GDM1 (cell line): ENCODE measurements at regions not wholly inside any gene's neighbourhood (a gene's known extent, or its start where the extent isn't known, plus 50 kb on each side); places are given as distances from the start of the nearest gene placed in this dataset.

Experiments
- DNase-seq: peaks from one replicate; lab custom pipeline; 2025; lab: John Stamatoyannopoulos, UW

GRCh38 chr3:177992993-177993970 is 543.0 kb upstream of the KCNMB2 start:
- no peak for DNase-seq

- DNase-seq, result no peak
Measured at GRCh38 chr3:177994976-177995375, 541.3 kb upstream of the KCNMB2 start.

- DNase-seq, result no peak
Measured at GRCh38 chr3:177995381-177996085, 540.7 kb upstream of the KCNMB2 start.

- no peak for DNase-seq
Measured at GRCh38 chr3:178001670-178002101, 534.5 kb upstream of the KCNMB2 start.

- no peak for DNase-seq
Measured at GRCh38 chr3:178002113-178002512, 534.1 kb upstream of the KCNMB2 start.

- no peak for DNase-seq
Measured at GRCh38 chr3:178003756-178004155, 532.5 kb upstream of the KCNMB2 start.

- DNase-seq, result no peak
Measured at GRCh38 chr3:178005961-178006360, 530.3 kb upstream of the KCNMB2 start.

GRCh38 chr3:178010306-178010705 is 525.9 kb upstream of the KCNMB2 start:
- DNase-seq, result no peak

- DNase-seq, result no peak
Measured at GRCh38 chr3:178019645-178020044, 516.6 kb upstream of the KCNMB2 start.

- DNase-seq, result no peak
Measured at GRCh38 chr3:178022599-178022998, 513.6 kb upstream of the KCNMB2 start.

- DNase-seq, result no peak
Measured at GRCh38 chr3:178028933-178029332, 507.3 kb upstream of the KCNMB2 start.

- DNase-seq, result no peak
Measured at GRCh38 chr3:178036451-178037144, 499.6 kb upstream of the KCNMB2 start.

GRCh38 chr3:178041931-178042330 is 494.3 kb upstream of the KCNMB2 start:
- no peak for DNase-seq

- no peak for DNase-seq
Measured at GRCh38 chr3:178042376-178042775, 493.9 kb upstream of the KCNMB2 start.

GRCh38 chr3:178043084-178043483 is 493.2 kb upstream of the KCNMB2 start:
- no peak for DNase-seq

- DNase-seq, result no peak
Measured at GRCh38 chr3:178044320-178044719, 491.9 kb upstream of the KCNMB2 start.

GRCh38 chr3:178047496-178047895 is 488.7 kb upstream of the KCNMB2 start:
- no peak for DNase-seq

GRCh38 chr3:178048768-178049167 is 487.5 kb upstream of the KCNMB2 start:
- no peak for DNase-seq

GRCh38 chr3:178054471-178054870 is 481.8 kb upstream of the KCNMB2 start:
- no peak for DNase-seq

GRCh38 chr3:178055939-178056338 is 480.3 kb upstream of the KCNMB2 start:
- no peak for DNase-seq

- DNase-seq, result no peak
Measured at GRCh38 chr3:178056868-178057267, 479.4 kb upstream of the KCNMB2 start.

GRCh38 chr3:178058629-178059028 is 477.6 kb upstream of the KCNMB2 start:
- DNase-seq, result no peak
